HL-60 (cell line): ENCODE measurements at regions not wholly inside any gene's neighbourhood (a gene's known extent, or its start where the extent isn't known, plus 50 kb on each side); places are given as distances from the start of the nearest gene placed in this dataset.

Experiments used
- DNase-seq, 2 experiments: peaks; one replicate each; pipeline ENCODE4 v3.0.0-alpha.2; 2010 to 2020; ENCODE audit warnings: low read depth in 1 of 2, low spot score in 1 of 2
- H3K27ac ChIP-seq: fragments of 250-450 bp; sonication (Bioruptor Pico); replicated peaks from 2 replicates; pipeline ENCODE4 v1.5.1; 2020; ENCODE audit warnings: mild to moderate bottlenecking, moderate library complexity
- H3K27me3 ChIP-seq: fragments of 250-450 bp; sonication (Bioruptor Pico); 2 replicates; pipeline ENCODE4 v1.5.1; 2021; ENCODE audit warnings: mild to moderate bottlenecking, moderate library complexity; ENCODE audit not compliant: insufficient read depth, poor library complexity, severe bottlenecking
- H3K4me3 ChIP-seq: replicated peaks from 2 replicates; pipeline ENCODE4 v1.5.1; 2011; ENCODE audit warnings: mild to moderate bottlenecking, control low read depth, low read length; ENCODE audit not compliant: insufficient read depth
- CTCF ChIP-seq: IDR thresholded peaks from one replicate; pipeline ENCODE4 v1.5.1; 2011; ENCODE audit warnings: low read length, control low read depth, inconsistent platforms; ENCODE audit not compliant: insufficient read depth
- GABPA ChIP-seq: IDR thresholded peaks from 2 replicates; pipeline ENCODE4 v1.6.1; 2012; ENCODE audit warnings: low read depth
- POLR2AphosphoS5 ChIP-seq: IDR thresholded peaks from 2 replicates; pipeline ENCODE4 v1.6.1; 2012; ENCODE audit warnings: low read depth
- REST ChIP-seq: IDR thresholded peaks from 2 replicates; pipeline ENCODE4 v1.6.1; 2012; ENCODE audit warnings: low read depth; ENCODE audit not compliant: insufficient replicate concordance
- SPI1 ChIP-seq: IDR thresholded peaks from 2 replicates; pipeline ENCODE4 v1.6.1; 2012; ENCODE audit warnings: low read depth, mild to moderate bottlenecking, borderline replicate concordance

- H3K27me3 ChIP-seq, result no peaks in the 10 kb centered on the region
- no peak overlapping the region for H3K27ac ChIP-seq
- TF ChIP-seq GABPA, result no peak
- no peak for TF ChIP-seq POLR2AphosphoS5
- TF ChIP-seq SPI1, result no peak
- no peak for TF ChIP-seq CTCF
- no peak for TF ChIP-seq REST
- no peak overlapping the region for H3K4me3 ChIP-seq
- DNase-seq, result no peak
Measured at GRCh38 chr14:37936971-37937370, 270.7 kb upstream of the SSTR1 start.

GRCh38 chr14:37939442-37940028, 268.2 kb upstream of the SSTR1 start:
- DNase-seq, result no peak
- no peak for TF ChIP-seq REST
- TF ChIP-seq SPI1, result no peak
- no peak for TF ChIP-seq POLR2AphosphoS5
- TF ChIP-seq GABPA, result no peak
- TF ChIP-seq CTCF, result no peak
- Histone ChIP-seq H3K4me3 (no peak overlapping the region), H3K27ac (no peak overlapping the region), H3K27me3 (no peaks in the 10 kb centered on the region)

- Histone ChIP-seq H3K27me3 (no peaks in the 10 kb centered on the region), H3K4me3 (no peak overlapping the region), H3K27ac (no peak overlapping the region)
- no peak for DNase-seq
- TF ChIP-seq REST (no peak), GABPA (no peak), SPI1 (no peak), CTCF (no peak), POLR2AphosphoS5 (no peak)
Measured at GRCh38 chr14:37945959-37946358, 261.7 kb upstream of the SSTR1 start.
